SU-DHL-6 (cell line): ENCODE measurements at regions not wholly inside any gene's neighbourhood (a gene's known extent, or its start where the extent isn't known, plus 50 kb on each side); places are given as distances from the start of the nearest gene placed in this dataset.
"Not testable (repeated sequence)": the region's sequence is repeated elsewhere in the genome, so short reads cannot be mapped to it uniquely, and the experiment has no call there.

Source experiments
- H2AFZ ChIP-seq: fragments of 200-600 bp; sonication (generic); 2 replicates; pipeline ENCODE4 v1.6.1; 2014; ENCODE audit warnings: low read depth, mild to moderate bottlenecking, moderate library complexity, mixed read lengths, antibody characterized with exemption, low read length; ENCODE audit not compliant: severe bottlenecking
- H3F3A ChIP-seq: fragments of 200-600 bp; shearing (Covaris generic); 2 replicates; pipeline ENCODE4 v1.6.0; 2016; ENCODE audit warnings: antibody characterized with exemption, mild to moderate bottlenecking; ENCODE audit not compliant: insufficient read depth
- H3K27ac ChIP-seq: fragments of 200-600 bp; sonication (generic); 2 replicates; pipeline ENCODE4 v1.5.1; 2016; ENCODE audit warnings: low read depth, mild to moderate bottlenecking, low read length, moderate library complexity, mixed read lengths
- H3K27me3 ChIP-seq: fragments of 200-600 bp; sonication (generic), shearing (Covaris generic); 2 replicates; pipeline ENCODE4 v1.6.0; 2014; ENCODE audit warnings: mild to moderate bottlenecking, low read length
- H3K36me3 ChIP-seq: fragments of 200-600 bp; sonication (generic); 2 replicates; pipeline ENCODE4 v1.6.1; 2014; ENCODE audit warnings: mild to moderate bottlenecking, low read length, mixed read lengths
- H3K4me2 ChIP-seq: fragments of 300-600, 200-600 bp; shearing (Covaris generic), sonication (generic); 2 replicates; pipeline ENCODE4 v1.6.0; 2014; ENCODE audit warnings: low read length, low read depth, mild to moderate bottlenecking; ENCODE audit not compliant: poor library complexity, severe bottlenecking
- H3K4me3 ChIP-seq: fragments of 200-600 bp; sonication (generic); 2 replicates; pipeline ENCODE4 v1.5.1; 2014; ENCODE audit warnings: antibody characterized with exemption, low read length, mild to moderate bottlenecking, mixed read lengths; ENCODE audit not compliant: insufficient read depth, poor library complexity, severe bottlenecking
- H3K79me2 ChIP-seq: fragments of 200-600 bp; sonication (generic); 2 replicates; pipeline ENCODE4 v1.6.1; 2014; ENCODE audit warnings: mild to moderate bottlenecking, low read length, moderate library complexity; ENCODE audit not compliant: insufficient read depth
- H3K9ac ChIP-seq: fragments of 200-600 bp; sonication (generic); 2 replicates; pipeline ENCODE4 v1.7.0; 2014; ENCODE audit warnings: mild to moderate bottlenecking, low read length
- H3K9me2 ChIP-seq: fragments of 200-600 bp; sonication (generic); replicated peaks from 2 replicates; pipeline ENCODE4 v1.6.1; 2014; ENCODE audit warnings: low read length; ENCODE audit not compliant: insufficient read depth
- H3K9me3 ChIP-seq: fragments of 200-600 bp; sonication (generic); 2 replicates; pipeline ENCODE4 v1.6.1; 2014; ENCODE audit warnings: low read length, mixed read lengths; ENCODE audit not compliant: insufficient read depth
- H4K20me1 ChIP-seq: fragments of 200-600 bp; sonication (generic); 2 replicates; pipeline ENCODE4 v1.6.1; 2014; ENCODE audit warnings: low read depth, mild to moderate bottlenecking, antibody characterized with exemption, low read length, moderate library complexity, mixed read lengths
- CTCF ChIP-seq: fragments of 200-600 bp; sonication (generic); IDR thresholded peaks from one replicate; pipeline ENCODE4 v1.5.1; 2017; ENCODE audit warnings: antibody characterized with exemption, mild to moderate bottlenecking, low read length, moderate library complexity; ENCODE audit not compliant: insufficient read depth, poor library complexity, severe bottlenecking
- EZH2phosphoT487 ChIP-seq: fragments of 200-600 bp; sonication (generic), shearing (Covaris generic); conservative IDR thresholded peaks from 2 replicates; pipeline ENCODE4 v1.6.1; 2018; ENCODE audit warnings: mild to moderate bottlenecking, antibody characterized with exemption, low read length, moderate library complexity, mixed read lengths

- Histone ChIP-seq H2AFZ (no peak overlapping the region), H3K9me2 (no peaks in the 10 kb centered on the region), H3K4me3 (no peak overlapping the region), H3K9ac (no peak overlapping the region), H3K27me3 (no peaks in the 10 kb centered on the region), H3K27ac (no peak overlapping the region), H3K36me3 (no peaks in the 10 kb centered on the region), H4K20me1 (no peaks in the 10 kb centered on the region), H3F3A (no peaks in the 10 kb centered on the region), H3K79me2 (no peaks in the 10 kb centered on the region), H3K4me2 (no peak overlapping the region), H3K9me3 (no peaks in the 10 kb centered on the region)
- no peak for TF ChIP-seq EZH2phosphoT487
- TF ChIP-seq CTCF: no peak
These were observed 160.1 kb upstream of the CNOT2 start for GRCh38 chr12:70082997-70083676.

DNA sequence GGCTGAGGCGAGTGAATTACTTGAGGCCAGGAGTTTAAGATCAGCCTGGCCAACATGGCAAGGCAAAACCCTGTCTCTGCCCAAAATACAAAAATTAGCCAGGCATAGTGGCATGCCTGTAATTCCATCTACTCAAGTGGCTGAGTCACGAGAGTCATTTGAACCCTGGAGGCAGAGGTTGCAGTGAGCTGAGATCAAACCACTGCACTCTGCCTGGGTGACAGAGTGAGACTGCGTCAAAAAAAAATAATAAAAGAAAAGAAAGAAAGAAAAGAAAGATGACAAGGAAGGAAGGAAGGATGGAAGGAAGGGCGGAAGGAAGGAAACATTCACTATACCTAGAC, 159.6 kb upstream of the CNOT2 start:
- no peaks in the 10 kb centered on the region for H3K36me3 ChIP-seq
- H4K20me1 ChIP-seq: no peaks in the 10 kb centered on the region
- no peak for TF ChIP-seq CTCF
- no peak for TF ChIP-seq EZH2phosphoT487
- H3K27ac ChIP-seq: no peak overlapping the region
- H3K9ac ChIP-seq: no peak overlapping the region
- no peak overlapping the region for H3K4me3 ChIP-seq
- H3K9me2 ChIP-seq: no peaks in the 10 kb centered on the region
- H3F3A ChIP-seq: no peaks in the 10 kb centered on the region
- no peaks in the 10 kb centered on the region for H3K9me3 ChIP-seq
- H3K4me2 ChIP-seq: no peak overlapping the region
- no peak overlapping the region for H2AFZ ChIP-seq
- H3K79me2 ChIP-seq: no peaks in the 10 kb centered on the region
- H3K27me3 ChIP-seq: no peaks in the 10 kb centered on the region

DNA sequence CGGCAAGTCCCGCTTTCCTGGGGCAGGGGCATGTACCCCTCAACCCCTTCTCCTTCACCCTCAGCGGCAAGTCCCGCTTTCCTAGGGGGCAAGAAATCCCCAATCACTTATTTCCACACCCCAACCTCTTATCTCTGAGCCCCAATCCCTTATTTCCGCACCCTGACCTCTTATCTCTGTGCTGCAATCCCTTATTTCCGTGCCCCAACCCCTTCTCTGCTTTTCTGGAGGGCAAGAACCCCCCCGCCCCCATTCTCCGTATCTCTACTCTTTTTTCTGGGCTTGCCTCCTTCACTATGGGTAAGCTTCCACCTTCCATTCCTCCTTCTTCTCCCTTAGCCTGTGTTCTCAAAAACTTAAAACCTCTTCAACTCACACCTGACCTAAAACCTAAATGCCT, 156.9 kb upstream of the CNOT2 start:
- not testable (repeated sequence) for H4K20me1 ChIP-seq, H3K27me3 ChIP-seq, H2AFZ ChIP-seq, H3F3A ChIP-seq, H3K79me2 ChIP-seq, H3K4me2 ChIP-seq, H3K9ac ChIP-seq, H3K36me3 ChIP-seq, H3K27ac ChIP-seq, H3K9me2 ChIP-seq, H3K4me3 ChIP-seq, H3K9me3 ChIP-seq

GRCh38 chr12:70091021-70091521, 152.2 kb upstream of the CNOT2 start:
- no peak overlapping the region for H3K9ac ChIP-seq
- no peak overlapping the region for H3K27ac ChIP-seq
- no peaks in the 10 kb centered on the region for H3K79me2 ChIP-seq
- H3K36me3 ChIP-seq: no peaks in the 10 kb centered on the region
- H3K9me3 ChIP-seq: no peaks in the 10 kb centered on the region
- no peak overlapping the region for H3K4me2 ChIP-seq
- H4K20me1 ChIP-seq: no peaks in the 10 kb centered on the region
- no peaks in the 10 kb centered on the region for H3K27me3 ChIP-seq
- H3K9me2 ChIP-seq: no peaks in the 10 kb centered on the region
- H3F3A ChIP-seq: no peaks in the 10 kb centered on the region
- TF ChIP-seq EZH2phosphoT487 (no peak), CTCF (no peak)
- H3K4me3 ChIP-seq: no peak overlapping the region
- peak overlapping the region; percentile 30 for H2AFZ ChIP-seq
